Ovary (tissue), 3 donors: ENCODE measurements at regions not wholly inside any gene's neighbourhood (a gene's known extent, or its start where the extent isn't known, plus 50 kb on each side); places are given as distances from the start of the nearest gene placed in this dataset.

ENCODE experiments used
- EP300 ChIP-seq: sonication (generic); formaldehyde crosslinking; IDR thresholded peaks from one replicate; pipeline ENCODE4 v1.6.1; 2017; ENCODE audit warnings: antibody characterized with exemption
- POLR2A ChIP-seq: fragments of 450-650 bp; IDR thresholded peaks from one replicate; pipeline ENCODE4 v1.6.1; 2017; ENCODE audit warnings: antibody characterized with exemption, mild to moderate bottlenecking, moderate library complexity
- TF ChIP-seq, protein P1 (sequence below), 3 donors: fragments of 450-650 bp in 2 of 3; fragments of 200-600 bp in 1 of 3; IDR thresholded peaks; one replicate each; pipeline versions ENCODE4 v1.5.1 to v1.8.0; 2016 to 2022; ENCODE audit warnings: antibody characterized with exemption in 3 of 3, mild to moderate bottlenecking in 1 of 3
- donor health status: DM: no; HTN: no; CAD: no.

DNA sequence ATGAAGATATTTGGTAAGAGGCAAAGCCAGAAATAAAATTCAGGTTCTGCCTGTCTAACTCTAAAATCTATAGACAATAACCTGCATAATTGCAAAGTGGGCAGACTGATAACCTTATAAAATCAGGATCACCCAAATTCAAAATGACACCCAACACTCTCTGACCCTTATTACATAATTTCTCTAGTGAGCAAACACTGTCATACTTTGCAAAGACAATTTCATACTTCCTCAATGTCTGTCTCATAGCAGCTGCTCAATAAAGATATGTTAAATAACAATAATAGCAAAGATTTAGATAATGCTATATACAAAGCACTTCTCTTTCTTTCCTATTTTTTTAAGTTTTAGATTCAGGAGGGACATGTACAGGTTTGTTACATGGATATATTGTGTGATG, 118.5 kb downstream of the UCHL5 start:
- TF ChIP-seq, protein P1, sequence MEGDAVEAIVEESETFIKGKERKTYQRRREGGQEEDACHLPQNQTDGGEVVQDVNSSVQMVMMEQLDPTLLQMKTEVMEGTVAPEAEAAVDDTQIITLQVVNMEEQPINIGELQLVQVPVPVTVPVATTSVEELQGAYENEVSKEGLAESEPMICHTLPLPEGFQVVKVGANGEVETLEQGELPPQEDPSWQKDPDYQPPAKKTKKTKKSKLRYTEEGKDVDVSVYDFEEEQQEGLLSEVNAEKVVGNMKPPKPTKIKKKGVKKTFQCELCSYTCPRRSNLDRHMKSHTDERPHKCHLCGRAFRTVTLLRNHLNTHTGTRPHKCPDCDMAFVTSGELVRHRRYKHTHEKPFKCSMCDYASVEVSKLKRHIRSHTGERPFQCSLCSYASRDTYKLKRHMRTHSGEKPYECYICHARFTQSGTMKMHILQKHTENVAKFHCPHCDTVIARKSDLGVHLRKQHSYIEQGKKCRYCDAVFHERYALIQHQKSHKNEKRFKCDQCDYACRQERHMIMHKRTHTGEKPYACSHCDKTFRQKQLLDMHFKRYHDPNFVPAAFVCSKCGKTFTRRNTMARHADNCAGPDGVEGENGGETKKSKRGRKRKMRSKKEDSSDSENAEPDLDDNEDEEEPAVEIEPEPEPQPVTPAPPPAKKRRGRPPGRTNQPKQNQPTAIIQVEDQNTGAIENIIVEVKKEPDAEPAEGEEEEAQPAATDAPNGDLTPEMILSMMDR (IDR thresholded peaks at IDR 0.05): no peak
- TF ChIP-seq POLR2A: no peak
- no peak for TF ChIP-seq EP300
